Thyroid gland (tissue), 4 donors: ENCODE measurements at regions not wholly inside any gene's neighbourhood (a gene's known extent, or its start where the extent isn't known, plus 50 kb on each side); places are given as distances from the start of the nearest gene placed in this dataset.

Source experiments
- CTCF ChIP-seq, 6 experiments: fragments of 200-600 bp in 3 of 6; fragments of 450-650 bp in 3 of 6; sonication (generic) in 3 of 6; IDR thresholded peaks; one replicate each; pipeline ENCODE4 v1.5.1; 2016 to 2019; ENCODE audit warnings: antibody characterized with exemption in 6 of 6, mild to moderate bottlenecking in 2 of 6, inconsistent platforms in 1 of 6, moderate library complexity in 1 of 6
- POLR2A ChIP-seq, 2 donors: fragments of 450-650 bp; IDR thresholded peaks; one replicate each; pipeline ENCODE4 v1.6.1; 2017; ENCODE audit warnings: antibody characterized with exemption in 2 of 2, mild to moderate bottlenecking in 2 of 2, moderate library complexity in 1 of 2

DNA sequence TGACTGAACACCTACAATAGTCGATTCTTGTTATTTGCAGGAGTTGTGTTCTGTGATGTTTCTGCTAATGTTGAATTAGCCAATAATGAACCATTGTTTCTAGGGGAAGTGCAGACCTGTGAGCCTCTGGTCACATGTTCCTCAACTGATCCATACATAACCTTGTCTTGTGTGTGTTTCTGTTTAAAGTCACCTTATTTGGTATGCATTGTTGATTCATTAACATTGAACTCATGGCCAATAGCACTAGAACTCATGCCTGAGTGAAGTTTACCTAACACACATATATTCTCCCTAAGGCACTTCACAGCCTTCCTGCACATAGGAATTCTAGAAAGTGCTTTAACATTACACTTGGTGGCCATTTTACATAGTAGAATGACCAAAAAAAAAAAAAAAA, 271.8 kb upstream of the PLET1 start:
- TF ChIP-seq CTCF (IDR thresholded peaks at IDR 0.05) (no peak), POLR2A (IDR thresholded peaks at IDR 0.05) (no peak)
